ENCODE measurements at regions not wholly inside any gene's neighbourhood (a gene's known extent, or its start where the extent isn't known, plus 50 kb on each side); places are given as distances from the start of the nearest gene placed in this dataset.
A peak's percentile ranks its signal among the peaks of the same experiment; 100 is the strongest.
"Not testable (repeated sequence)": the region's sequence is repeated elsewhere in the genome, so short reads cannot be mapped to it uniquely, and the experiment has no call there.

DNA sequence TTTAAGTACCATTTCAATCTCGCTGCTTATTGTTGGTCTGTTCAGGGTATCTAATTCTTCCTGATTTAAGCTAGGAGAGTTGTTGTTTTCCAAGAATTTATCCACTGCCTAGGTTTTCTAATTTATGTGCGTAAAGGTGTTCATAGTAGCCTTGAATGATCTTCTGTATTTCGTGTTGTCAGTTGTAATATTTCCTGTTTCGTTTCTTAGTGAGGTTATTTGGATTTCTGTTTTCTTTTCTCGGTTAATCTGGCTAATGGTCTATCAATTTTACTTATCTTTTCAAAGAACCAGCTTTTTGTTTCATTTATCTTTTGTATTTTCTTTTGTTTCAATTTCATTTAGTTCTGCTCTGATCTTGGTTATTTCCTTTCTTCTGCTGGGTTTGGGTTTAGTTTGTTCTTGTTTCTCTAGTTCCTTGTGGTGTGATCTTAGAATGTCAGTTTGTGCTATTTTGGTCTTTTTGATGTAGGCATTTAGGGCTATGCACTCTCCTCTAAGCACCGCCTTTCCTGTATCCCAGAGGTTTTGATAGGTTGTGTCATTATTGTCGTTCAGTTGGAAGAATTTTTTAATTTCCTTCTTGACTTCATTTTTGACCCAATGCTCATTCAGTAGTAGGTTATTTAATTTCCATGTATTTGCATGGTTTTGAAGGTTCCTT is 92.5 kb upstream of the CSRP2 start:
- DNase-seq (ENCODE audit: low read depth); H3K4me3 ChIP-seq (ENCODE audit: control insufficient read depth, low read depth, low read length): not testable (repeated sequence)

DNA sequence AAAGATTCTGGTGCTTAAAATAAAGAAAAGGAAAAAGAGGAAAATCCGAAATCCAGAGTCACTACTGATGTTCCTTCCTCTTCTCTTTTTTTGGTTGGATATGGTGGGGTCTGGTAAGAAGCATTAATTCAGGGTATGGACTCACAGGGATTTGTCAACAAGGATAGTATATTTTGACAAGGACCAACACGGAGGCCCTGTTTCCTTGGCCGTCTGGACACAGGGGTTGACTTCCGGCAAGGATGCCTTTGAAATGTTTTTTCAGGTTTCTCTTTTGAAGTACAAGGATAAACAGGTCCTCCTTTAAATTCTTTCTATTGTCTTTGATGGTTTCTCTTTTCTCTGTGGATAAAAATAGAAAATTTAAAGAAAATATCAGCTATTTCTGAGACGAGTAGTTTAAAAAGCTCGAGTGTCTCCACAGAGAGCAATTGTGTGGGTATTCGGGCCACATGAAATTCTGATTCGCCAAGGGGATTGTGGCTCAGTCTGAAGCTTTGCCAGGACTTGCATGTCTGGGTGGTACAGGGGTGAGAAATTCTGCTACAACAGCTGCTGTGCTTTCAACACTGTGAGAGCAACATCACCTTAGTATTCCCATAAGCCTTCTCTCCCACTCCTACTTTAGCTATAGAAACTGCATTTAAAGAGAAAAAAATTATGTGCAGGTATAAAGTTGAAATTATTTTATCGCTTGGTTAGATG is 88.5 kb upstream of the CSRP2 start:
- no peak overlapping the region for H3K4me3 ChIP-seq (ENCODE audit: control insufficient read depth, low read depth, low read length)
- no peak for DNase-seq (ENCODE audit: low read depth)
- TF ChIP-seq, protein P1, sequence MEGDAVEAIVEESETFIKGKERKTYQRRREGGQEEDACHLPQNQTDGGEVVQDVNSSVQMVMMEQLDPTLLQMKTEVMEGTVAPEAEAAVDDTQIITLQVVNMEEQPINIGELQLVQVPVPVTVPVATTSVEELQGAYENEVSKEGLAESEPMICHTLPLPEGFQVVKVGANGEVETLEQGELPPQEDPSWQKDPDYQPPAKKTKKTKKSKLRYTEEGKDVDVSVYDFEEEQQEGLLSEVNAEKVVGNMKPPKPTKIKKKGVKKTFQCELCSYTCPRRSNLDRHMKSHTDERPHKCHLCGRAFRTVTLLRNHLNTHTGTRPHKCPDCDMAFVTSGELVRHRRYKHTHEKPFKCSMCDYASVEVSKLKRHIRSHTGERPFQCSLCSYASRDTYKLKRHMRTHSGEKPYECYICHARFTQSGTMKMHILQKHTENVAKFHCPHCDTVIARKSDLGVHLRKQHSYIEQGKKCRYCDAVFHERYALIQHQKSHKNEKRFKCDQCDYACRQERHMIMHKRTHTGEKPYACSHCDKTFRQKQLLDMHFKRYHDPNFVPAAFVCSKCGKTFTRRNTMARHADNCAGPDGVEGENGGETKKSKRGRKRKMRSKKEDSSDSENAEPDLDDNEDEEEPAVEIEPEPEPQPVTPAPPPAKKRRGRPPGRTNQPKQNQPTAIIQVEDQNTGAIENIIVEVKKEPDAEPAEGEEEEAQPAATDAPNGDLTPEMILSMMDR (IDR thresholded peaks at IDR 0.05; ENCODE audit: control insufficient read depth, insufficient read depth, low read depth, low read length, missing control alignments) = no peak

DNA sequence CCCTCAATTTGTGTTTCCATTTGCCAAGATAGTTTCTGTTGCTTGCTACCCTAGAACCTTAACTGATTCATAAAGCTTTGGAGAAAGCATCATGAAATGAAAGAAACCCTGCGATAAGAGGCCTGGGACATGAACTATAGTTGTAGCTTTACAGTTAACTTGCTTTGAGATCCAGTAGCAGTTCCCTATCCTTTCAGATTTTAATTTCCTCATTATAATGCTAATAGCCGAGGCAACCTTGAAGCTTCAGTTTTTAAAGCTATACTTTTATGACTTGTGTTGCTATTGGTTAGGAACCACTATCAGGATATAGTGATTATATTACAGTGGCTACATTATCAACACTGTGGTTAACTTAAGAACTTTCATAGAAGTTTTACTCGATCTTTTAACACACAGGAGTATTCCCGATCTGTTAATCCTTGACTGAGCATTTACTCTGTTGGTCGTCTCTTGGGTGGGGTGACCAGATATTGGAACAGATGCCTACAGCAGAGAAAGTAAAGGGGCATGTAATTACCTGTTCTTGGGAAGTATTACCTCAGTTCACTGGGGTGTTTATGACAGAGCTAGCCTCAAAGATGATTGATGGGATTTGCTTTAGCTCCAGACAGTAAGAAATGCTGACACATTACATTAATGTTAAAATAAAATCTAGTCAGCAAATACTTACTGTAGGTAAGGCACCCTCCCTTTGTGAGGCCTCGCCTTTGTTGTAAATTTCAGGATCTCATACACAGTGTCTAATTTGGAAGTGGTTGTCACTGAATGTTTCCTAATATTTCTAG is 86.2 kb upstream of the CSRP2 start:
- no peak overlapping the region for H3K4me3 ChIP-seq (ENCODE audit: control insufficient read depth, low read depth, low read length)
- TF ChIP-seq, protein P1 (IDR thresholded peaks at IDR 0.05; ENCODE audit: control insufficient read depth, insufficient read depth, low read depth, low read length, missing control alignments) = no peak
- no peak for DNase-seq (ENCODE audit: low read depth)

DNA sequence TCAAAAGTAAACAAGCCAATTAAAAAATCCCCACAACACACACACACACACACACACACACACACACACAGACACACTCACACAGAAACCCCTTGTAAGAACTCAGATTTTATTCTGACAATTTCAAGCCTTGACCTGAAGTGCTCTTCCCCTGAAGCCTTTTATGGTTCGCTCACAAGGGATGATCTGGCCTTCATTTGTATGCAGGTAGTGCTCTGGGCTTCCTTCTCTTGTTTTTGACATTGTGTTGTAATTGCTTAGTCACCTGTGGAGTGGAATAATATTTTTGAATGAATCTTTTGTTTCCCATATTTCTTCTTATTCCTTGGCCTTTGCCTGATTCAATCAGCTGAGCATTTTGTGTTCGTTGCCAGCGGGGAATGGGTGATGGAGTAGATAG is 83.3 kb upstream of the CSRP2 start:
- no peak overlapping the region for H3K4me3 ChIP-seq (ENCODE audit: control insufficient read depth, low read depth, low read length)
- TF ChIP-seq, protein P1 (IDR thresholded peaks at IDR 0.05; ENCODE audit: control insufficient read depth, insufficient read depth, low read depth, low read length, missing control alignments) = no peak
- no peak for DNase-seq (ENCODE audit: low read depth)

DNA sequence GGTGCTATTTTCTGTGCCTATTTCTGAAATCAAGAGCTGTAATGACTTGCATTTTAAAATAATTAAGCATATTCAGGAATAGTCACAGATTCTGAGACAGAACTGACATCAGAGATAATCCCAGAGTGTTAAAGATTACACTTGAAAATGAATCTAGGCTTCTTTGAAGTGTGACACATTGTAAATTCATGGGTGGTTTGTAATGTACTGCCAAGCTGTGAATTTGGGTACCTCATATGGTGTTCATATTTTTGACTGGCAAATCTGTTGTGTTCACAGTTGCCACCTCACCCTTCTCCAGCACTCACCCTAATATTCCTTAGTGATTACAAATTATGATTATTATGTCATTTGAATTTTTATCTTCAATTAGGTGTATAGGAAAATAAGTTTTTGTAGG is 78.5 kb upstream of the CSRP2 start:
- no peak overlapping the region for H3K4me3 ChIP-seq (ENCODE audit: control insufficient read depth, low read depth, low read length)
- no peak for DNase-seq (ENCODE audit: low read depth)
- TF ChIP-seq, protein P1 (IDR thresholded peaks at IDR 0.05; ENCODE audit: control insufficient read depth, insufficient read depth, low read depth, low read length, missing control alignments) = no peak

DNA sequence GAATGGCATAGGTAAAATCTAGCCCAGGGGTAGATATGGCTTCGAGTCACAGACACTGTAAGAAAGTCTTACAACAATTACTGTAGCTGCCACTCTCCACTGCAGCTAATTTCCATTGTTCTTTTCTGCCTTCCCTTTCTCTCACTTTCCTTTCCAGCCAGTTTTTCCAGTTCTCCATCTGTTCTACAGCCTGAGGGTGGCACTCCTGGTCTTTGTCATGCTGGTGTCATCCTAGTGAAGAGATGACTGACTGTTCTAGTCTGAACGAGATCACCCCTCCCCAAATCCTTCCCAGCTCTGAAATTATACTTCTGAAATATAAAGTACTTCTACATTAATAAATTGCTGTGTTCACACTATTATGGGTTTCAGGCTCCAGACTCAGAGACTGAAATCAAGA is 74.2 kb upstream of the CSRP2 start:
- no peak for DNase-seq (ENCODE audit: low read depth)
- H3K4me3 ChIP-seq (ENCODE audit: control insufficient read depth, low read depth, low read length) = no peak overlapping the region
- TF ChIP-seq, protein P1 (IDR thresholded peaks at IDR 0.05; ENCODE audit: control insufficient read depth, insufficient read depth, low read depth, low read length, missing control alignments) = peak; percentile 25

DNA sequence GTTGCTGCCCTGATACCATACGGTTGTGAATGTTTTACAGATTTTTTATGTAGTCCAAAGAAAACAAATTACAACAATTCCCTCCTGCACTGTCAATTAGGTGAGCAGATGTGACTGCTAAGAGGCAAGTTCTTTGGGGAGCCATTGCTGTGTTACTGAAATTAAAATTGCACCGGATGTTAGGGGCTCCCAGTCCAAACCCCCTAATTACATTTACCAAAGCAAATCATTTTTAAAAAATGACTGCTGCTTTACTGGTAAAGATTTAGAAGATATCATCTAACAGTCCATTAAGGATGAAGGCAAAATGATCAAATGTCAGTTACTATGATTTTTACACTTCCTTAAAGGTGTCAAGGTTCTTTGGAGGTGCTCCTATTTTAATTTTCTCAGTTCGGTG is 70.1 kb upstream of the CSRP2 start:
- TF ChIP-seq, protein P1 (IDR thresholded peaks at IDR 0.05; ENCODE audit: control insufficient read depth, insufficient read depth, low read depth, low read length, missing control alignments) = no peak
- DNase-seq (ENCODE audit: low read depth) = no peak
- no peak overlapping the region for H3K4me3 ChIP-seq (ENCODE audit: control insufficient read depth, low read depth, low read length)

All from AG09309 (cell line).